Liver (tissue), 3 donors: ENCODE measurements at regions not wholly inside any gene's neighbourhood (a gene's known extent, or its start where the extent isn't known, plus 50 kb on each side); places are given as distances from the start of the nearest gene placed in this dataset.

Source experiments
- CTCF ChIP-seq: fragments of 150-350 bp; IDR thresholded peaks from 2 replicates; pipeline ENCODE4 v1.5.1; 2017; ENCODE audit warnings: improper control_type of control experiment, low read depth, low read length; ENCODE audit not compliant: missing input control
- EGR1 ChIP-seq, 2 donors: IDR thresholded peaks; 2 replicates each; pipeline ENCODE4 v1.6.1; 2016 to 2018; ENCODE audit warnings: antibody characterized with exemption in 2 of 2, low read depth in 2 of 2
- FOXA1 ChIP-seq: IDR thresholded peaks from 2 replicates; pipeline ENCODE4 v1.6.1; 2016; ENCODE audit warnings: antibody characterized with exemption
- MAX ChIP-seq: IDR thresholded peaks from 2 replicates; pipeline ENCODE4 v1.6.1; 2016; ENCODE audit warnings: antibody characterized with exemption
- RAD21 ChIP-seq, 2 donors: IDR thresholded peaks; 2 replicates each; pipeline ENCODE4 v1.6.1; 2016; ENCODE audit warnings: antibody characterized with exemption in 2 of 2, mild to moderate bottlenecking in 2 of 2
- REST ChIP-seq: IDR thresholded peaks from 2 replicates; pipeline ENCODE4 v1.6.1; 2016; ENCODE audit warnings: antibody characterized with exemption, mild to moderate bottlenecking
- SP1 ChIP-seq: IDR thresholded peaks from 2 replicates; pipeline ENCODE4 v1.6.1; 2018; ENCODE audit warnings: antibody characterized with exemption, mild to moderate bottlenecking
- TAF1 ChIP-seq: conservative IDR thresholded peaks from 2 replicates; pipeline ENCODE4 v1.6.1; 2016; ENCODE audit warnings: antibody characterized with exemption, mild to moderate bottlenecking
- donor health status: healthy.
- donor health status: healthy.

GRCh38 chr4:114200026-114200425 is 220.6 kb upstream of the ARSJ start:
- TF ChIP-seq CTCF (no peak), SP1 (no peak), TAF1 (no peak), EGR1 (IDR thresholded peaks at IDR 0.05; ENCODE audit: low read depth in 2 of 2) (no peak), REST (no peak), MAX (no peak), RAD21 (IDR thresholded peaks at IDR 0.05) (no peak), FOXA1 (no peak)
